ENCODE measurements at regions not wholly inside any gene's neighbourhood (a gene's known extent, or its start where the extent isn't known, plus 50 kb on each side); places are given as distances from the start of the nearest gene placed in this dataset.

- TF ChIP-seq, protein P1, sequence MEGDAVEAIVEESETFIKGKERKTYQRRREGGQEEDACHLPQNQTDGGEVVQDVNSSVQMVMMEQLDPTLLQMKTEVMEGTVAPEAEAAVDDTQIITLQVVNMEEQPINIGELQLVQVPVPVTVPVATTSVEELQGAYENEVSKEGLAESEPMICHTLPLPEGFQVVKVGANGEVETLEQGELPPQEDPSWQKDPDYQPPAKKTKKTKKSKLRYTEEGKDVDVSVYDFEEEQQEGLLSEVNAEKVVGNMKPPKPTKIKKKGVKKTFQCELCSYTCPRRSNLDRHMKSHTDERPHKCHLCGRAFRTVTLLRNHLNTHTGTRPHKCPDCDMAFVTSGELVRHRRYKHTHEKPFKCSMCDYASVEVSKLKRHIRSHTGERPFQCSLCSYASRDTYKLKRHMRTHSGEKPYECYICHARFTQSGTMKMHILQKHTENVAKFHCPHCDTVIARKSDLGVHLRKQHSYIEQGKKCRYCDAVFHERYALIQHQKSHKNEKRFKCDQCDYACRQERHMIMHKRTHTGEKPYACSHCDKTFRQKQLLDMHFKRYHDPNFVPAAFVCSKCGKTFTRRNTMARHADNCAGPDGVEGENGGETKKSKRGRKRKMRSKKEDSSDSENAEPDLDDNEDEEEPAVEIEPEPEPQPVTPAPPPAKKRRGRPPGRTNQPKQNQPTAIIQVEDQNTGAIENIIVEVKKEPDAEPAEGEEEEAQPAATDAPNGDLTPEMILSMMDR (IDR thresholded peaks at IDR 0.05): no peak
- no peak for TF ChIP-seq POLR2A (IDR thresholded peaks at IDR 0.05)
These were observed 1632.0 kb downstream of the UQCRFS1 start for GRCh38 chr19:27580906-27581305.
